ENCODE measurements at regions not wholly inside any gene's neighbourhood (a gene's known extent, or its start where the extent isn't known, plus 50 kb on each side); places are given as distances from the start of the nearest gene placed in this dataset.
"Not testable (repeated sequence)": the region's sequence is repeated elsewhere in the genome, so short reads cannot be mapped to it uniquely, and the experiment has no call there.

- not testable (repeated sequence) for DNase-seq
Measured at GRCh38 chr15:20056871-20057270, 484.7 kb downstream of the GOLGA6L6 start.

- DNase-seq, result not testable (repeated sequence)
Measured at GRCh38 chr15:20055921-20056320, 485.7 kb downstream of the GOLGA6L6 start.

GRCh38 chr15:20048189-20048588 lies 493.4 kb downstream of the GOLGA6L6 start:
- not testable (repeated sequence) for DNase-seq

- not testable (repeated sequence) for DNase-seq
Measured at GRCh38 chr15:20045165-20045564, 496.4 kb downstream of the GOLGA6L6 start.

GRCh38 chr15:20040691-20041090 lies 500.9 kb downstream of the GOLGA6L6 start:
- DNase-seq, result not testable (repeated sequence)

- not testable (repeated sequence) for DNase-seq
Measured at GRCh38 chr15:20025040-20025439, 516.6 kb downstream of the GOLGA6L6 start.

GRCh38 chr15:20022349-20022748 lies 519.3 kb downstream of the GOLGA6L6 start:
- not testable (repeated sequence) for DNase-seq

GRCh38 chr15:20021351-20021750 lies 520.2 kb downstream of the GOLGA6L6 start:
- DNase-seq, result not testable (repeated sequence)

- DNase-seq, result not testable (repeated sequence)
Measured at GRCh38 chr15:20020588-20020987, 521.0 kb downstream of the GOLGA6L6 start.

GRCh38 chr15:20019758-20020157 lies 521.8 kb downstream of the GOLGA6L6 start:
- not testable (repeated sequence) for DNase-seq

GRCh38 chr15:20017581-20017980 lies 524.0 kb downstream of the GOLGA6L6 start:
- not testable (repeated sequence) for DNase-seq

- not testable (repeated sequence) for DNase-seq
Measured at GRCh38 chr15:20016941-20017340, 524.7 kb downstream of the GOLGA6L6 start.

GRCh38 chr15:20012837-20013236 lies 528.8 kb downstream of the GOLGA6L6 start:
- DNase-seq, result not testable (repeated sequence)

GRCh38 chr15:20010759-20011158 lies 530.8 kb downstream of the GOLGA6L6 start:
- not testable (repeated sequence) for DNase-seq

- DNase-seq, result not testable (repeated sequence)
Measured at GRCh38 chr15:20009619-20010018, 532.0 kb downstream of the GOLGA6L6 start.

- DNase-seq, result not testable (repeated sequence)
Measured at GRCh38 chr15:20007338-20007737, 534.3 kb downstream of the GOLGA6L6 start.

GRCh38 chr15:20003471-20003870 lies 538.1 kb downstream of the GOLGA6L6 start:
- not testable (repeated sequence) for DNase-seq

GRCh38 chr15:20002560-20002959 lies 539.0 kb downstream of the GOLGA6L6 start:
- DNase-seq, result not testable (repeated sequence)

GRCh38 chr15:19996574-19997194 lies 544.9 kb downstream of the GOLGA6L6 start:
- not testable (repeated sequence) for DNase-seq

GRCh38 chr15:19995296-19995695 lies 546.3 kb downstream of the GOLGA6L6 start:
- DNase-seq, result not testable (repeated sequence)

- DNase-seq, result no peak
Measured at GRCh38 chr15:19992428-19992827, 549.2 kb downstream of the GOLGA6L6 start.

GRCh38 chr15:19988094-19988660 lies 553.4 kb downstream of the GOLGA6L6 start:
- no peak for DNase-seq

GRCh38 chr15:19987389-19988048 lies 554.1 kb downstream of the GOLGA6L6 start:
- DNase-seq, result no peak

- DNase-seq, result no peak
Measured at GRCh38 chr15:19984101-19984500, 557.5 kb downstream of the GOLGA6L6 start.

Measured in activated CD4-positive, alpha-beta T cell treated with anti-CD3 and anti-CD28 coated beads for 1 hour (primary cell).